Tibial nerve (tissue), 3 donors: ENCODE measurements at regions not wholly inside any gene's neighbourhood (a gene's known extent, or its start where the extent isn't known, plus 50 kb on each side); places are given as distances from the start of the nearest gene placed in this dataset.

Source experiments
- POLR2A ChIP-seq, 2 donors: fragments of 450-650 bp; IDR thresholded peaks; one replicate each; pipeline ENCODE4 v1.6.1; 2017; ENCODE audit warnings: antibody characterized with exemption in 2 of 2, mild to moderate bottlenecking in 2 of 2, moderate library complexity in 2 of 2
- TF ChIP-seq, protein P1 (sequence below), 5 experiments: fragments of 200-600 bp in 3 of 5; fragments of 450-650 bp in 2 of 5; sonication (generic) in 3 of 5; IDR thresholded peaks; one replicate each; pipeline ENCODE4 v1.5.1; 2016 to 2019; ENCODE audit warnings: antibody characterized with exemption in 5 of 5, mild to moderate bottlenecking in 3 of 5, moderate library complexity in 2 of 5

DNA sequence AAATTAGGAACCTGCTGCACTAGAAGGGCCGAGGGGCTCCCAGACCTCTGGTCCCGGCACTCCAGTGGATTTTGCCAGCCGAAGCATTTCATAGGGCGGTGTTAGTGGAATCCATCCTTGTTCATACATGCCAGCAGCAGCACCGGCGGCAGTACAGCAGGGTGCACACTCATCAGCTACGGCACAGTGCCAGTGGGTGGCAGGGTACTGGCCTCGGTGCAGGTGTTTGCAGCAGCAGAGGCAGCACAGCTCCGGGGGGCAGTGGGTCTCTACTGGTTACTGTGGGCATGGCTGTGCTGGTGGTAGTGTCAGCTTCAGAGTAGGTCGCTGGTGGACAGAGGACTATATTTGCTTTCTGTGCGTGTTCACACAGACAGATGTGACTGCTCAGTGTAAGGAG is 985.7 kb downstream of the CDH8 start:
- TF ChIP-seq, protein P1, sequence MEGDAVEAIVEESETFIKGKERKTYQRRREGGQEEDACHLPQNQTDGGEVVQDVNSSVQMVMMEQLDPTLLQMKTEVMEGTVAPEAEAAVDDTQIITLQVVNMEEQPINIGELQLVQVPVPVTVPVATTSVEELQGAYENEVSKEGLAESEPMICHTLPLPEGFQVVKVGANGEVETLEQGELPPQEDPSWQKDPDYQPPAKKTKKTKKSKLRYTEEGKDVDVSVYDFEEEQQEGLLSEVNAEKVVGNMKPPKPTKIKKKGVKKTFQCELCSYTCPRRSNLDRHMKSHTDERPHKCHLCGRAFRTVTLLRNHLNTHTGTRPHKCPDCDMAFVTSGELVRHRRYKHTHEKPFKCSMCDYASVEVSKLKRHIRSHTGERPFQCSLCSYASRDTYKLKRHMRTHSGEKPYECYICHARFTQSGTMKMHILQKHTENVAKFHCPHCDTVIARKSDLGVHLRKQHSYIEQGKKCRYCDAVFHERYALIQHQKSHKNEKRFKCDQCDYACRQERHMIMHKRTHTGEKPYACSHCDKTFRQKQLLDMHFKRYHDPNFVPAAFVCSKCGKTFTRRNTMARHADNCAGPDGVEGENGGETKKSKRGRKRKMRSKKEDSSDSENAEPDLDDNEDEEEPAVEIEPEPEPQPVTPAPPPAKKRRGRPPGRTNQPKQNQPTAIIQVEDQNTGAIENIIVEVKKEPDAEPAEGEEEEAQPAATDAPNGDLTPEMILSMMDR (IDR thresholded peaks at IDR 0.05) = no peak
- TF ChIP-seq POLR2A (IDR thresholded peaks at IDR 0.05) = no peak
